Neural cell (in vitro differentiated cells): ENCODE measurements at regions not wholly inside any gene's neighbourhood (a gene's known extent, or its start where the extent isn't known, plus 50 kb on each side); places are given as distances from the start of the nearest gene placed in this dataset.

ENCODE experiments used
- CTCF ChIP-seq: fragments of 450-650 bp; IDR thresholded peaks from 2 replicates; pipeline ENCODE4 v1.5.1; 2014; ENCODE audit warnings: antibody characterized with exemption, mild to moderate bottlenecking, moderate library complexity; ENCODE audit not compliant: poor library complexity, severe bottlenecking
- EP300 ChIP-seq: fragments of 450-650 bp; conservative IDR thresholded peaks from 2 replicates; pipeline ENCODE4 v1.6.1; 2014; ENCODE audit warnings: antibody characterized with exemption, mild to moderate bottlenecking, moderate library complexity; ENCODE audit not compliant: poor library complexity, severe bottlenecking
- EZH2 ChIP-seq: fragments of 200-600, 300-800 bp; shearing (Covaris generic), sonication (generic); IDR thresholded peaks from 2 replicates; pipeline ENCODE4 v1.6.1; 2014; ENCODE audit warnings: antibody characterized with exemption, low read length, borderline replicate concordance, mild to moderate bottlenecking; ENCODE audit not compliant: insufficient read depth, poor library complexity, severe bottlenecking
- MXI1 ChIP-seq: fragments of 450-650 bp; conservative IDR thresholded peaks from 2 replicates; pipeline ENCODE4 v1.6.1; 2014; ENCODE audit warnings: antibody characterized with exemption, mild to moderate bottlenecking; ENCODE audit not compliant: poor library complexity, severe bottlenecking
- POLR2AphosphoS5 ChIP-seq: IDR thresholded peaks from 2 replicates; pipeline ENCODE4 v1.6.1; 2012
- REST ChIP-seq: IDR thresholded peaks from 2 replicates; pipeline ENCODE4 v1.6.1; 2012; ENCODE audit warnings: borderline replicate concordance
- SMC3 ChIP-seq: fragments of 450-650 bp; conservative IDR thresholded peaks from 2 replicates; pipeline ENCODE4 v1.6.1; 2014; ENCODE audit warnings: antibody characterized with exemption, mild to moderate bottlenecking, moderate library complexity; ENCODE audit not compliant: poor library complexity
- TAF1 ChIP-seq: IDR thresholded peaks from 2 replicates; pipeline ENCODE4 v1.6.1; 2012; ENCODE audit warnings: low read depth

DNA sequence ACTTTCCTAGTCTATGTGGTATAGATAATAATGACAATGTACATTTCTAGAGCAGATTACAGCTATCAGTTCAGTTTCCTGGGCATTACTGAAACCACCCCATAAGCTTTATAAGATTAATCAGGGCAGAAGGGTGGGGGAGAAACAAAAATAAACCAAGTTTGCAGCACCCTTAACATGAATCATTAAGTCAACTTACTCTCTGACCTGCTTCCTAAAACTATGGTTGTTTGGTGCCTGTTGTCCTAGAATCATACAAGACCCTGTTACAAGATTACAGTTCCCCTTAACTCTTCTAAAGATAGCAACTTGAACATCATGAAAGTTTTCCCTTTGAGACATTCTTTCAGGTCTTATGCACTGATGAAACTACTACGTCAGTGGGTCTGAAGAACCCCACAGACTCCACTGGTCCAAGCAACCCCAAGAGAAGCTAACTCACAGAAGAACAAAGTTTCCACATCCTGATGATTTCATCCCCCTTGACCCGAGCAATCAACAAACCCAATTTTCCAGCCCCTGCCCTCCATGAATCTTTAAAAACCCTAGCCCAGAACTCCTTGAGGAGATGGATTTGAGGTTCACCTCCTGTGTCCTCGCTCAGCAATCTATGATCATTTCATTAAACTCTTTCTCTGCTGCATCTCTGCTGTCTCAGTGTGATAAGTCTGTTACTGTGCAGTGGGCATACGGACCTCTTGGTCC lies 336.5 kb downstream of the FOXO1 start:
- TF ChIP-seq CTCF (no peak), SMC3 (no peak), EP300 (no peak), EZH2 (no peak), POLR2AphosphoS5 (no peak), TAF1 (no peak), MXI1 (no peak), REST (no peak)
